MCF 10A (cell line): ENCODE measurements at regions not wholly inside any gene's neighbourhood (a gene's known extent, or its start where the extent isn't known, plus 50 kb on each side); places are given as distances from the start of the nearest gene placed in this dataset.

Experiments used
- BruUV-seq: library from RNA; stranded (reverse); fragments of 400-500 nt; replicated peaks from 2 replicates; lab custom pipeline; 2021; lab: Mats Ljungman, UMichigan
- CTCF ChIA-PET: fragments of 300-600 bp; sonication (Branson Sonifier 250); formaldehyde crosslinking; extraction: SDS; loops from one replicate; lab custom pipeline; 2021; ENCODE audit warnings: antibody characterized with exemption, inconsistent platforms; lab: Yijun Ruan, JAX
- POLR2A ChIA-PET: fragments of 300-600, 350-650 bp; sonication (Branson Sonifier 250); formaldehyde crosslinking; extraction: SDS; loops from one replicate; lab custom pipeline; 2020; ENCODE audit warnings: antibody characterized with exemption, inconsistent platforms; lab: Yijun Ruan, JAX
- DNase-seq: peaks from one replicate; pipeline ENCODE4 v3.0.0-alpha.2; 2018; ENCODE audit not compliant: unreplicated experiment
- H3K27ac Mint-ChIP-seq: one replicate; pipeline ENCODE4 v1.8.0; 2022; ENCODE audit warnings: mild to moderate bottlenecking, low read depth, mixed read lengths; ENCODE audit not compliant: unreplicated experiment
- H3K27me3 Mint-ChIP-seq: one replicate; pipeline ENCODE4 v1.8.0; 2022; ENCODE audit warnings: mixed read lengths; ENCODE audit not compliant: insufficient read depth, unreplicated experiment
- H3K36me3 Mint-ChIP-seq: one replicate; pipeline ENCODE4 v1.8.0; 2022; ENCODE audit warnings: mild to moderate bottlenecking, moderate library complexity, mixed read lengths; ENCODE audit not compliant: insufficient read depth, unreplicated experiment
- H3K4me1 Mint-ChIP-seq: one replicate; pipeline ENCODE4 v1.8.0; 2022; ENCODE audit warnings: mixed read lengths; ENCODE audit not compliant: insufficient read depth, unreplicated experiment
- H3K4me3 Mint-ChIP-seq: one replicate; pipeline ENCODE4 v1.8.0; 2022; ENCODE audit warnings: mild to moderate bottlenecking, moderate library complexity, mixed read lengths; ENCODE audit not compliant: unreplicated experiment
- H3K9me3 Mint-ChIP-seq: one replicate; pipeline ENCODE4 v1.8.0; 2022; ENCODE audit warnings: mixed read lengths; ENCODE audit not compliant: unreplicated experiment
- intact Hi-C: fragments of 100-400 bp; cut with micrococcal nuclease; formaldehyde crosslinking; loops from 2 replicates; pipeline ENCODE4 v1.14.1; 2022
- TF ChIP-seq, protein P1 (sequence below): fragments of 200-600 bp; IDR thresholded peaks from one replicate; pipeline ENCODE4 v1.8.0; 2022; ENCODE audit warnings: antibody characterized with exemption, mild to moderate bottlenecking; ENCODE audit not compliant: unreplicated experiment

DNA sequence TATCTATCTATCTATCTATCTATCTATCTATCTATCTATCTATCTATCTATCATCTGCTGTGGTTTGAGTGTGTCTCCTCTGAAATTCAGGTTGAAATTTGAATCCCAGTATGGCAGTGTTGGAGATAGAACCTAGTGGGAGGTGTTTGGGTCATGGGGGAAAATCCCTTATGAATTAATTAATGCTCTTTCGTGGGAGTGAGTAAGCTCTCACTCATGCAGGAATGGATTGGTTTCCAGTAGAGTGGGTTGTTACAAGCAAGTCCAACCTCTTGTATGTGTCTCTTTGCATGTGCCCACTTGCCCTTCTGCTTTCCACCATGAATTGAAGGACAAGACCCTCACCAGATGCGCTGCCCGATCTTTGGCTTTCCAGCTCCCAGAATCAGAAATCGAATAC, 113.0 kb downstream of the ANXA1 start:
- H3K36me3 Mint-ChIP-seq, result no peaks in the 10 kb centered on the region

DNA sequence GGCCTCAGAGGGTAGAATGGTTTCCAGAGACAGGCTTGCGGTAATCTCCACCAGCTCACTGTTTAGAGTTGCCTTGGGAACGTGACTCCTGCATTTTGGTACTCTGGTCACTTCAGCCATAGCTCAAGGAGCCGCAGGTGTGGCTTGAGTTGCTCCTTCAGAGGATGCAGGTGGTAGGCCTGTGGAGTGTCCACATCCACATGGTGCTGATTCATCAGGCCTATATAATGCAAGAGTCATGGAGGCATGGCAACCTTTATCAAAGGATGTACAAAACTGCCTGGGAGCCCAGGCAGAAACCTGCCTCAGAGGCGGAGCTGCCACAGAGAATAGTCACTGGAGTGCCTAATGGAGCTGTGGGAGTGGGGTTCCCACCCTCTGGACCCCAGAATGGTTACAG, 114.2 kb downstream of the ANXA1 start:
- no peak for DNase-seq
- Mint-ChIP-seq H3K27ac (no peak overlapping the region), H3K4me1 (peaks cover 2% of the 10 kb centered on the region), H3K27me3 (peaks cover 42% of the 10 kb centered on the region), H3K4me3 (no peak overlapping the region), H3K36me3 (no peaks in the 10 kb centered on the region), H3K9me3 (no peaks in the 10 kb centered on the region)
- BruUV-seq, result no TSS peak
- intact Hi-C loops, result no loop called here
- TF ChIP-seq, protein P1, sequence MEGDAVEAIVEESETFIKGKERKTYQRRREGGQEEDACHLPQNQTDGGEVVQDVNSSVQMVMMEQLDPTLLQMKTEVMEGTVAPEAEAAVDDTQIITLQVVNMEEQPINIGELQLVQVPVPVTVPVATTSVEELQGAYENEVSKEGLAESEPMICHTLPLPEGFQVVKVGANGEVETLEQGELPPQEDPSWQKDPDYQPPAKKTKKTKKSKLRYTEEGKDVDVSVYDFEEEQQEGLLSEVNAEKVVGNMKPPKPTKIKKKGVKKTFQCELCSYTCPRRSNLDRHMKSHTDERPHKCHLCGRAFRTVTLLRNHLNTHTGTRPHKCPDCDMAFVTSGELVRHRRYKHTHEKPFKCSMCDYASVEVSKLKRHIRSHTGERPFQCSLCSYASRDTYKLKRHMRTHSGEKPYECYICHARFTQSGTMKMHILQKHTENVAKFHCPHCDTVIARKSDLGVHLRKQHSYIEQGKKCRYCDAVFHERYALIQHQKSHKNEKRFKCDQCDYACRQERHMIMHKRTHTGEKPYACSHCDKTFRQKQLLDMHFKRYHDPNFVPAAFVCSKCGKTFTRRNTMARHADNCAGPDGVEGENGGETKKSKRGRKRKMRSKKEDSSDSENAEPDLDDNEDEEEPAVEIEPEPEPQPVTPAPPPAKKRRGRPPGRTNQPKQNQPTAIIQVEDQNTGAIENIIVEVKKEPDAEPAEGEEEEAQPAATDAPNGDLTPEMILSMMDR, result no peak
- ChIA-PET POLR2A (no interaction called here), CTCF (interaction anchor here (0.7 to 0.9 kb wide), 2 partner anchors 10 to 1190 kb away, joined by 3 read pairs; no protein-coding TSS in a partner anchor)

More for the DNA sequence above, 113.0 kb downstream of the ANXA1 start:
- H3K4me1 Mint-ChIP-seq, result no peaks in the 10 kb centered on the region
- TF ChIP-seq, protein P1, result no peak
- no peak overlapping the region for H3K4me3 Mint-ChIP-seq
- peaks cover 42% of the 10 kb centered on the region for H3K27me3 Mint-ChIP-seq
- BruUV-seq, result no TSS peak
- intact Hi-C loops, result no loop called here
- no peak for DNase-seq
- H3K9me3 Mint-ChIP-seq, result no peaks in the 10 kb centered on the region
- ChIA-PET POLR2A (interaction anchor here (0.5 kb wide), 1 partner anchor 194 kb away, joined by 3 read pairs; no protein-coding TSS in a partner anchor), CTCF (interaction anchor here (0.6 kb wide), 1 partner anchor 1209 kb away, joined by 3 read pairs; no protein-coding TSS in a partner anchor)
- no peak overlapping the region for H3K27ac Mint-ChIP-seq

DNA sequence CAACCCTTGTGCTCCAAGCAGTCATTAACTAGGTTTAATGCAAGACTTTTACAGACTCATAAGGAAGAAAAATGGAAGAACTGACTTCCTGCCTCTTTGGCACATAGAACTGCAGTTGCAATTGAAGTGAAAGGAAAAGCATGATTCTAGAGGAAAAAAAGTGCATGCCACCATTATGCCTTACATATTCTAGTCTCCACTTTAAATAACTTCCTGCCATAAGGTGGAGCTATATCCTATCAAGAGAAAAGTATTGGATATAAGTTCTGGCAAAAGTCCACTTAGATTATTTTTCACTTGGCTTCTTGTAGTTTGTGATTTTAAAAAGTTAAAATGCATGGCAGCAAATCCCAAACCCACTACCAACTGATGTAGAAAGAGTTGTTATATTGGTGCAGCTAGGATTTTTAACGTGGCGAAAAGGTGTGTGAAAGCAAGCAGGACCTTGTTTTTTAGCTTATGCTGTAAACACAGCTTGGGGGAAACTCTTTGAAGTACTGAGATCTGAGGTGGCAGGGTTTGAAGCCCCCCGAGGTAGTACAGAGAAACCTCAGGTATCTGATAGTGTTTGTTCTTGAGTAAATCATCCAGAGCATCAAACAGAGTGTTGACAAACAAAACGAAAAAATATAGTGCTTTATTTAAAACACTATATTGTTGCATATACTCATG, 117.9 kb downstream of the ANXA1 start:
- no peak overlapping the region for H3K27ac Mint-ChIP-seq
- H3K36me3 Mint-ChIP-seq, result no peaks in the 10 kb centered on the region
- ChIA-PET POLR2A (interaction anchor here (2.5 kb wide), 1 partner anchor 12 kb away, joined by 6 read pairs; no protein-coding TSS in a partner anchor), CTCF (interaction anchor here (0.7 to 4.1 kb wide), 18 partner anchors 10 to 410 kb away, joined by 3 to 17 read pairs (median 3); no protein-coding TSS in a partner anchor)
- H3K4me3 Mint-ChIP-seq, result no peak overlapping the region
- TF ChIP-seq, protein P1, result peak; percentile 36
- BruUV-seq, result no TSS peak
- intact Hi-C loops, result loop anchor here (1.0 to 5.0 kb wide), 2 partner anchors 297 to 398 kb away; no protein-coding TSS in a partner anchor
- H3K9me3 Mint-ChIP-seq, result no peaks in the 10 kb centered on the region
- peaks cover 8% of the 10 kb centered on the region for H3K4me1 Mint-ChIP-seq
- peak; percentile 44 for DNase-seq
- H3K27me3 Mint-ChIP-seq, result peaks cover 58% of the 10 kb centered on the region

DNA sequence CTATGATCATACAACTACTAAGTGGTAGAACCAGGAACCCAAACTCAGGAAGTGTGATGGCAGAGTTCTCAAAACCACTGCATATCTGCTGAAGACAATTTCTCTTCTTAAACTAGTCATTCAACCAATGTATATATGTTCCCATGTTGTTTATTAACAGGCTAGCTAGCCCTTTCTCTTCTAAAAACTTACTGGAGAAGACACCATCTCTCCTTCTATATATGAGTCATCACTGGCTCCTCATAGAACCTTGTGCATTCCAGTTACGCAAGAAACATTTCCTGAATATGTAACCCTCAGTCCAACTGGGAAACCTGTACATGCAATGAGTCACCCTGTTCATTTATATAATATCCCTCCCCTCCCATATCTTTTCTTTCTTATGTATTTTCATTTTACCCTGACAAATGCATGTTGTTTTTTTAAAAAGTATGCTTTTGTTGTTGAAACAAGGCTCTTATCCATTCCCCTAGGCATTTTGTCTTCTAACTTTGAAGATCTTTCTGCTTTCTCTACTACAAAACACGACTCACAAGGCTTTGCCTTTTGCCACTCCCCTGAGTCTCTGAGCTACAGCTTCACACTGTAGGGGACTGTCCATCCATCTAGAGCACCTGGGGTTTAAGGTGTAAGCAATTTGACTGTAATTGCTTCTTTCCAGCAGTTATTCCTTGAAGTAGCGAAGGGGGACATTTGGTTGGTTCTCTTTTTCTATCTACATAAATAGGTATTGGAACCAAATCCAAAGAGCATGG, 119.5 kb downstream of the ANXA1 start:
- Mint-ChIP-seq H3K27ac (no peak overlapping the region), H3K36me3 (no peaks in the 10 kb centered on the region), H3K27me3 (peaks cover 61% of the 10 kb centered on the region), H3K4me1 (peaks cover 8% of the 10 kb centered on the region), H3K4me3 (no peak overlapping the region), H3K9me3 (no peaks in the 10 kb centered on the region)
- intact Hi-C loops, result loop anchor here (5.0 kb wide), 1 partner anchor 396 kb away; no protein-coding TSS in a partner anchor
- peak; percentile 94 for DNase-seq
- POLR2A ChIA-PET, result interaction anchor here (0.8 kb wide), 1 partner anchor 15 kb away, joined by 3 read pairs; no protein-coding TSS in a partner anchor
- TF ChIP-seq, protein P1, result no peak
- BruUV-seq, result no TSS peak
- CTCF ChIA-PET, result interaction anchor here (0.6 to 4.1 kb wide), 7 partner anchors 22 to 1929 kb away, joined by 3 to 17 read pairs (median 3); no protein-coding TSS in a partner anchor
